ENCODE measurements at regions not wholly inside any gene's neighbourhood (a gene's known extent, or its start where the extent isn't known, plus 50 kb on each side); places are given as distances from the start of the nearest gene placed in this dataset.
"Not testable (repeated sequence)": the region's sequence is repeated elsewhere in the genome, so short reads cannot be mapped to it uniquely, and the experiment has no call there.

DNA sequence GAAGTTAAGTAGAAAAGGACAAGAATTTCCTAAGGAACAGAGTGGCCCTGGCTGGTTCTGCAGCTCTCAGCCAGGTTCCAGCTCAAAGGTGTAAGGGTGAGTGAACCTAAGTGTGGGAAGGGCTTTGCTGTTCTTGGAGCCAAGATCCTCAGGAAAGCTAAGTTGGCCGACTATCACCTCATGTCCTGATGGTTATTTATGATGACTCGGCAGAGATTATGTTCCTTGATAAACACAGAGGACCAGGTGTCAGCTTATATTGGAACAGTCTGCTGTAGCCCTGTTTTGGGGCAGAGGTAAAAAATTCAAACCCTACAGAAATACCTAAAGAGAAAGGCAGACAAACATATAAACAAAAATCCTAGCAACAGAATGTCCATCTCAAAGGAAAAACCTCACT is 128.5 kb downstream of the TBX3 start:
- TF ChIP-seq ZC3H10 (CRISPR knock-in tag; IDR thresholded peaks at IDR 0.05) (no peak), OSR1 (CRISPR knock-in tag; IDR thresholded peaks at IDR 0.05) (no peak), ZFP30 (CRISPR knock-in tag; IDR thresholded peaks at IDR 0.05) (no peak)
- ATAC-seq = no peak

DNA sequence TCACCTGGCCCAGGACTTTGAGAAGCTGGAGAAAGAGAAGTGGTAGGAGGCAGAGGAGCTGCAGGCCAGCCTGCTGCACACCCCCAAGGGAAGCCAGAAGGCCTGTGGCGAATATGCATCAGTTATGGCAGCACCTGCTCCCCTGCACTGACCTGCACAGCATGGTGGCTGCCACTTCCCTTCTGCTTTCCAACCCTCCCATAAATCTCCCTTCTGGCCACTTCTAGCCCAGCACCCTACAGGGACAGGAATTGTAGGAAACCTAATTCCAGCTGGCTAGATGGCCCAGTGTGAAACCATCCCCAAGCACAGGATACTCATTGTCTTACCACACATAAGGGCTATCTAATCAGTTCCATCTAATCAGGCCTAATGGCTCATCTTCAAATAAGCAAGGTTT is 136.3 kb downstream of the TBX3 start:
- no peak for TF ChIP-seq GLIS3 (CRISPR knock-in tag; IDR thresholded peaks at IDR 0.05)
- ATAC-seq = no peak

DNA sequence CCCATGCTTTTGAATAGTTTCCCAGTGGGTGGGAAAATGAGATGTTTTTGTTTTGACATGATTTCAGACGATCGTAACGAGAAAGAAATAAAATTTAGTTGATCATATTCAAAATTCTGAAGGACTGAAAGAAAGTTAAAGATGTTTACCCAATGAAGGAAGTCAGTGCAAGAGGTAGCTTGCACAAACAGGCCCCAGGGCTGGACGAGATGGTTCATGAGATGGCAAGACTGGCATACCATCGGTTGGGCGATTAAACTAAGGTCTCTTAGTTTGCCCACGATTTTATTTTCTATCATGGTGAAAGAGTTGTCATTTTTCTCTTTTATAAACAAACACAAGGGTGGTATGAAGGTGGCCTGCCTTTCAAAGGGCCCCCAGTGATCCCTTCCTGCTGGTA is 124.5 kb upstream of the TBX5 start:
- ATAC-seq = no peak

DNA sequence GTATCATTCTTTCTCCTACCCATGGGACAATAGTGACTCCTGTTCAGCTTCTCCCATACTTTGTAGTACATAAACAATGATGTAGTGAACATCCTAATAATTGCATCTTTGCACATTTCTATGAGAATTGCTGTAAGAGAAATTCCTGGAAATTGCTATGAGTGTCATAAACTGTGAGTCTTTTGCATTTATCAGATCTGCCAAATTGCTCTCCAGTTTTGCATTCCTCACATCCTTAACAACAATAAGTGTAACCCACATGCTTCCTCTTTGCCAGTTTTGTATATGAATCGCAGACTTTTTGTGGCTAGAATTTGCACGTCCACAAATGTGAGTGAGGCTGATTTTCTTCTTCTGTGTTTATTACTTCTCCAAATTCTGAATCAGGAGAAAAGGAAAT is 124.0 kb upstream of the TBX5 start:
- ATAC-seq = no peak
- TF ChIP-seq ARNTL (CRISPR knock-in tag; IDR thresholded peaks at IDR 0.05; ENCODE audit: borderline replicate concordance, low read depth) (no peak), ZNF565 (CRISPR knock-in tag; conservative IDR thresholded peaks at IDR 0.05; ENCODE audit: low read depth) (no peak), GLIS3 (CRISPR knock-in tag; IDR thresholded peaks at IDR 0.05) (no peak)
- TF ChIP-seq, protein P1, sequence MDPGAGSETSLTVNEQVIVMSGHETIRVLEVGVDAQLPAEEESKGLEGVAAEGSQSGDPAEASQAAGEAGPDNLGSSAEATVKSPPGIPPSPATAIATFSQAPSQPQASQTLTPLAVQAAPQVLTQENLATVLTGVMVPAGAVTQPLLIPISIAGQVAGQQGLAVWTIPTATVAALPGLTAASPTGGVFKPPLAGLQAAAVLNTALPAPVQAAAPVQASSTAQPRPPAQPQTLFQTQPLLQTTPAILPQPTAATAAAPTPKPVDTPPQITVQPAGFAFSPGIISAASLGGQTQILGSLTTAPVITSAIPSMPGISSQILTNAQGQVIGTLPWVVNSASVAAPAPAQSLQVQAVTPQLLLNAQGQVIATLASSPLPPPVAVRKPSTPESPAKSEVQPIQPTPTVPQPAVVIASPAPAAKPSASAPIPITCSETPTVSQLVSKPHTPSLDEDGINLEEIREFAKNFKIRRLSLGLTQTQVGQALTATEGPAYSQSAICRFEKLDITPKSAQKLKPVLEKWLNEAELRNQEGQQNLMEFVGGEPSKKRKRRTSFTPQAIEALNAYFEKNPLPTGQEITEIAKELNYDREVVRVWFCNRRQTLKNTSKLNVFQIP (CRISPR knock-in tag; IDR thresholded peaks at IDR 0.05; ENCODE audit: borderline replicate concordance, low read depth) = no peak

More for the DNA sequence above, 124.5 kb upstream of the TBX5 start:
- no peak for TF ChIP-seq TCF4 (CRISPR knock-in tag; IDR thresholded peaks at IDR 0.05; ENCODE audit: borderline replicate concordance)
- no peak for TF ChIP-seq OSR1 (CRISPR knock-in tag; IDR thresholded peaks at IDR 0.05)
- TF ChIP-seq ZFP30 (CRISPR knock-in tag; IDR thresholded peaks at IDR 0.05) = no peak
- TF ChIP-seq ZNF565 (CRISPR knock-in tag; conservative IDR thresholded peaks at IDR 0.05; ENCODE audit: low read depth) = no peak

DNA sequence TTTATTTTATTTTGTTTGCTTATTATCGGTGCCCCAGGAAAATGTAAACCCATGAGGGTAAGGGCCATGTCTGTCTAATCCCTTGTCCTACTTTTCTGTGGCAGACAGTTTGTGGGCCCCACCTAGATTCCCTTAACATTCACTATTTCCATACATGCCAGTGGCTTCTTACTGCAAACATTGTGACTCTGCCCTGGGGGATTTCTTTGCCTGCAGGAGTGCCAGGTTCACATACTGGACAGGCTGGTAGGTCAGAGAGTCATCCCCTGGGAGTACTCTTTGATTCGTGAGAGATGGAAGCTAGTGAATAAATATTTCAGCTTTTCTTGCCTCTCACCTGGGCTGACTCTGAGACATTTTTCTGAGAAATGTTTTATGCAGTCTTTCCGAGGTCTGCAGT is 122.8 kb upstream of the TBX5 start:
- no peak for TF ChIP-seq ARNTL (CRISPR knock-in tag; IDR thresholded peaks at IDR 0.05; ENCODE audit: borderline replicate concordance, low read depth)
- no peak for TF ChIP-seq PPARA (CRISPR knock-in tag; IDR thresholded peaks at IDR 0.05; ENCODE audit: borderline replicate concordance)
- TF ChIP-seq ZNF8 (CRISPR knock-in tag; IDR thresholded peaks at IDR 0.05) = no peak
- TF ChIP-seq, protein P2, sequence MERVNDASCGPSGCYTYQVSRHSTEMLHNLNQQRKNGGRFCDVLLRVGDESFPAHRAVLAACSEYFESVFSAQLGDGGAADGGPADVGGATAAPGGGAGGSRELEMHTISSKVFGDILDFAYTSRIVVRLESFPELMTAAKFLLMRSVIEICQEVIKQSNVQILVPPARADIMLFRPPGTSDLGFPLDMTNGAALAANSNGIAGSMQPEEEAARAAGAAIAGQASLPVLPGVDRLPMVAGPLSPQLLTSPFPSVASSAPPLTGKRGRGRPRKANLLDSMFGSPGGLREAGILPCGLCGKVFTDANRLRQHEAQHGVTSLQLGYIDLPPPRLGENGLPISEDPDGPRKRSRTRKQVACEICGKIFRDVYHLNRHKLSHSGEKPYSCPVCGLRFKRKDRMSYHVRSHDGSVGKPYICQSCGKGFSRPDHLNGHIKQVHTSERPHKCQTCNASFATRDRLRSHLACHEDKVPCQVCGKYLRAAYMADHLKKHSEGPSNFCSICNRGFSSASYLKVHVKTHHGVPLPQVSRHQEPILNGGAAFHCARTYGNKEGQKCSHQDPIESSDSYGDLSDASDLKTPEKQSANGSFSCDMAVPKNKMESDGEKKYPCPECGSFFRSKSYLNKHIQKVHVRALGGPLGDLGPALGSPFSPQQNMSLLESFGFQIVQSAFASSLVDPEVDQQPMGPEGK (CRISPR knock-in tag; IDR thresholded peaks at IDR 0.05; ENCODE audit: borderline replicate concordance) = no peak
- TF ChIP-seq, protein P3, sequence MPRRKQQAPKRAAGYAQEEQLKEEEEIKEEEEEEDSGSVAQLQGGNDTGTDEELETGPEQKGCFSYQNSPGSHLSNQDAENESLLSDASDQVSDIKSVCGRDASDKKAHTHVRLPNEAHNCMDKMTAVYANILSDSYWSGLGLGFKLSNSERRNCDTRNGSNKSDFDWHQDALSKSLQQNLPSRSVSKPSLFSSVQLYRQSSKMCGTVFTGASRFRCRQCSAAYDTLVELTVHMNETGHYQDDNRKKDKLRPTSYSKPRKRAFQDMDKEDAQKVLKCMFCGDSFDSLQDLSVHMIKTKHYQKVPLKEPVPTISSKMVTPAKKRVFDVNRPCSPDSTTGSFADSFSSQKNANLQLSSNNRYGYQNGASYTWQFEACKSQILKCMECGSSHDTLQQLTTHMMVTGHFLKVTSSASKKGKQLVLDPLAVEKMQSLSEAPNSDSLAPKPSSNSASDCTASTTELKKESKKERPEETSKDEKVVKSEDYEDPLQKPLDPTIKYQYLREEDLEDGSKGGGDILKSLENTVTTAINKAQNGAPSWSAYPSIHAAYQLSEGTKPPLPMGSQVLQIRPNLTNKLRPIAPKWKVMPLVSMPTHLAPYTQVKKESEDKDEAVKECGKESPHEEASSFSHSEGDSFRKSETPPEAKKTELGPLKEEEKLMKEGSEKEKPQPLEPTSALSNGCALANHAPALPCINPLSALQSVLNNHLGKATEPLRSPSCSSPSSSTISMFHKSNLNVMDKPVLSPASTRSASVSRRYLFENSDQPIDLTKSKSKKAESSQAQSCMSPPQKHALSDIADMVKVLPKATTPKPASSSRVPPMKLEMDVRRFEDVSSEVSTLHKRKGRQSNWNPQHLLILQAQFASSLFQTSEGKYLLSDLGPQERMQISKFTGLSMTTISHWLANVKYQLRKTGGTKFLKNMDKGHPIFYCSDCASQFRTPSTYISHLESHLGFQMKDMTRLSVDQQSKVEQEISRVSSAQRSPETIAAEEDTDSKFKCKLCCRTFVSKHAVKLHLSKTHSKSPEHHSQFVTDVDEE (CRISPR knock-in tag; IDR thresholded peaks at IDR 0.05) = no peak
- no peak for TF ChIP-seq ZFP30 (CRISPR knock-in tag; IDR thresholded peaks at IDR 0.05)
- TF ChIP-seq, protein P4, sequence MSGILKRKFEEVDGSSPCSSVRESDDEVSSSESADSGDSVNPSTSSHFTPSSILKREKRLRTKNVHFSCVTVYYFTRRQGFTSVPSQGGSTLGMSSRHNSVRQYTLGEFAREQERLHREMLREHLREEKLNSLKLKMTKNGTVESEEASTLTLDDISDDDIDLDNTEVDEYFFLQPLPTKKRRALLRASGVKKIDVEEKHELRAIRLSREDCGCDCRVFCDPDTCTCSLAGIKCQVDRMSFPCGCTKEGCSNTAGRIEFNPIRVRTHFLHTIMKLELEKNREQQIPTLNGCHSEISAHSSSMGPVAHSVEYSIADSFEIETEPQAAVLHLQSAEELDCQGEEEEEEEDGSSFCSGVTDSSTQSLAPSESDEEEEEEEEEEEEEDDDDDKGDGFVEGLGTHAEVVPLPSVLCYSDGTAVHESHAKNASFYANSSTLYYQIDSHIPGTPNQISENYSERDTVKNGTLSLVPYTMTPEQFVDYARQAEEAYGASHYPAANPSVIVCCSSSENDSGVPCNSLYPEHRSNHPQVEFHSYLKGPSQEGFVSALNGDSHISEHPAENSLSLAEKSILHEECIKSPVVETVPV (CRISPR knock-in tag; IDR thresholded peaks at IDR 0.05) = no peak
- no peak for TF ChIP-seq TCF4 (CRISPR knock-in tag; IDR thresholded peaks at IDR 0.05; ENCODE audit: borderline replicate concordance)
- no peak for TF ChIP-seq ESRRG (CRISPR knock-in tag; IDR thresholded peaks at IDR 0.05)
- no peak for TF ChIP-seq TOX (CRISPR knock-in tag; IDR thresholded peaks at IDR 0.05; ENCODE audit: borderline replicate concordance)
- no peak for TF ChIP-seq ZFP3 (CRISPR knock-in tag; IDR thresholded peaks at IDR 0.05)
- no peak for ATAC-seq

DNA sequence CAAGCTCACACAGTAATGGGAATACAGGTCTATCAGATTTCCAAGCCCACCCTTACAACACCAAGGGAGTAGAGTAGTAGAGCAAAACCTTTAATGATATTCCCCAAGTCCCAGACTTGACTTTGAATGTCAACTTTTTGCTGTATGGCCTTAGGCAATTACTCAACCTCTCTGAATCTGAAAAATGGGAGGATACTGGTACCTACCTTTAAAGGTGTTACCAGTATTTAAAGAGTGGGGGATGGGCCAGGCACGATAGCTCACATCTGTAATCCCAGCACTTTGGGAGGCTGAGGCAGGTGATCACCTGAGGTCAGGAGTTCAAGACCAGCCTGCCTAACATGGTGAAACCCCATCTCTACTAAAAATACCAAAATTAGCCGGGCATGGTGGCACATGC is 115.2 kb upstream of the TBX5 start:
- ATAC-seq = not testable (repeated sequence)

All from SK-N-SH treated with all-trans-retinoic acid at 6 μM for 48 hours (cell line).